ENCODE measurements at regions not wholly inside any gene's neighbourhood (a gene's known extent, or its start where the extent isn't known, plus 50 kb on each side); places are given as distances from the start of the nearest gene placed in this dataset.
"Not testable (repeated sequence)": the region's sequence is repeated elsewhere in the genome, so short reads cannot be mapped to it uniquely, and the experiment has no call there.

DNA sequence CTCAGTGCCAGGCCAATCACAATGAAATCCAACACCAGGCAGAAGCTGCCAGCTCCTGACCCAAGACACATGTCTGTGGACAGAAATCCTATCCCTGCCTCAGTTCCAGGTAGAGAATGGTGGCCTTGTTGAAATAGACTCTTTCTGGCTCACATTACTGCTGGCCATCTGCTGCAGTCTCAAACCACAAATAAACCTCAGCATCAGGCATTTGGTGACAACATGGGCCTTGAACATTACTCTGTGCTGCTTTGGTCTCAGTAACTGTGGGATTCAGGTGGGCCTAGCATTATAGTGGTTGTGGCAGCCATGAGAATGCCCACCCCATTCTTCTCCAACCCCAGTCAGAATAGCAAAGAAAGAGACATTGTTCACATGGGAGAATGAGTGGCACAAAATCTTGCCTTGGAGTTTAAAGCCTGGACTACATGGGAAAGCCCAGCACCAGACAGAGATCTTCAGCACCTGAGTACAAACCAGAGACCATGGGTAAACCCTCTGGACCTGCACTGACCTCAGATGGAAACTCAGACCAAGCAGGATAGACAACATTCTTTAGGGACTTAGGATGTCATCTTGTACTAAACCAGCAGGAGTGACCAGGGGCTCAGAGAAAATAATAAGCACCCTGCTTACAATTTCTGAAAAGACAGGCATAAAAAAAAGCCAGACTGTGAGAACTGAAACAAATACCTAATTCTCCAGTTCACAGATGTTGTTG lies 50.4 kb upstream of the TRAM1L1 start:
- Histone ChIP-seq H4K91ac (ENCODE audit: low read length) (no peak overlapping the region), H3K18ac (ENCODE audit: low read depth in 1 of 2, low read length in 2 of 2) (peak overlapping the region; percentile 8 to 60), H3K14ac (ENCODE audit: low read length in 2 of 2) (no peak overlapping the region), H3K79me1 (replicated peaks; ENCODE audit: low read length, poor library complexity, severe bottlenecking) (no peaks in the 10 kb centered on the region), H3K9ac (ENCODE audit: low read length) (no peak overlapping the region), H3K4me2 (ENCODE audit: low read length, poor library complexity, severe bottlenecking) (no peak overlapping the region), H3K4me3 (ENCODE audit: insufficient read depth in 1 of 2, low read depth in 1 of 2, low read length in 2 of 2) (no peak overlapping the region), H2BK5ac (ENCODE audit: low read depth, low read length, poor library complexity, severe bottlenecking) (peak overlapping the region; percentile 22), H2BK120ac (ENCODE audit: low read depth, low read length) (no peak overlapping the region), H3K27me3 (ENCODE audit: control insufficient read depth in 1 of 2, insufficient read depth in 1 of 2, low read length in 2 of 2) (no peaks in the 10 kb centered on the region), H3K36me3 (ENCODE audit: control insufficient read depth in 1 of 2, insufficient read depth in 2 of 2, low read depth in 1 of 2, low read length in 2 of 2) (no peaks in the 10 kb centered on the region), H3K4ac (ENCODE audit: low read depth in 1 of 2, low read length in 2 of 2) (peak overlapping the region in 1 of 2 experiments; percentile 43), H2BK12ac (ENCODE audit: low read length in 2 of 2) (peak overlapping the region in 1 of 2 experiments; percentile 90), H3K4me1 (ENCODE audit: control insufficient read depth, insufficient read depth, low read depth, low read length) (peaks cover 4% of the 10 kb centered on the region), H4K8ac (ENCODE audit: low read length) (no peak overlapping the region), H3K27ac (ENCODE audit: low read length, poor library complexity, severe bottlenecking) (no peak overlapping the region), H2BK15ac (ENCODE audit: low read depth, poor library complexity, severe bottlenecking) (no peak overlapping the region), H3K23ac (ENCODE audit: low read length in 2 of 2) (no peak overlapping the region), H3K9me3 (ENCODE audit: control insufficient read depth, low read length) (peaks cover 8% of the 10 kb centered on the region), H2AFZ (ENCODE audit: low read depth, low read length) (peak overlapping the region; percentile 49), H2AK5ac (ENCODE audit: low read length, severe bottlenecking) (peak overlapping the region; percentile 23)
- DNase-seq = peak; percentile 20

DNA sequence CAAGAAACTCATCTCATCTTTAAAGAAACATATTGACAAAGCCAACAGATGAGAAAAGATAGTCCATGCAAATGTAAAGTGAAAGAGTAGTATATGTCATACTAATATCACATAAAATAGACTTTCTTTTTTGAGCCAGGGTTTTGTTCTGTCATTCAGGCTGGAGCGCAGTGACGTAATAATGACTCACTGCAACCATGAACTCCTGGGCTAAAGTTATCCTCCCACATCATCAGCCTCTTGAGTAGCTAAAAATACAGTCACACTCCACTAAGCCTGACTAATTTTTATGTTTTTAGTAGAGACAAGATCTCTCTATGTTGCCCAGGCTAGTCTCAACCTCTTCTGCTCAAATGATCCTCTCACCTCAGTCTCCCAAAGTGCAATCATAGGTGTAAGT lies 51.8 kb upstream of the TRAM1L1 start:
- Histone ChIP-seq H3K27ac (ENCODE audit: low read length, poor library complexity, severe bottlenecking) (no peak overlapping the region), H4K8ac (ENCODE audit: low read length) (no peak overlapping the region), H2BK5ac (ENCODE audit: low read depth, low read length, poor library complexity, severe bottlenecking) (no peak overlapping the region), H3K79me1 (replicated peaks; ENCODE audit: low read length, poor library complexity, severe bottlenecking) (no peaks in the 10 kb centered on the region), H3K4me3 (ENCODE audit: insufficient read depth in 1 of 2, low read depth in 1 of 2, low read length in 2 of 2) (no peak overlapping the region), H3K4me1 (ENCODE audit: control insufficient read depth, insufficient read depth, low read depth, low read length) (peaks cover 4% of the 10 kb centered on the region), H4K91ac (ENCODE audit: low read length) (no peak overlapping the region), H3K27me3 (ENCODE audit: control insufficient read depth in 1 of 2, insufficient read depth in 1 of 2, low read length in 2 of 2) (no peaks in the 10 kb centered on the region), H3K9ac (ENCODE audit: low read length) (peak overlapping the region; percentile 43), H3K4me2 (ENCODE audit: low read length, poor library complexity, severe bottlenecking) (no peak overlapping the region), H2AK5ac (ENCODE audit: low read length, severe bottlenecking) (no peak overlapping the region), H2BK15ac (ENCODE audit: low read depth, poor library complexity, severe bottlenecking) (no peak overlapping the region), H3K18ac (ENCODE audit: low read depth in 1 of 2, low read length in 2 of 2) (no peak overlapping the region), H2AFZ (ENCODE audit: low read depth, low read length) (no peak overlapping the region), H3K14ac (ENCODE audit: low read length in 2 of 2) (no peak overlapping the region), H2BK120ac (ENCODE audit: low read depth, low read length) (no peak overlapping the region), H2BK12ac (ENCODE audit: low read length in 2 of 2) (no peak overlapping the region), H3K36me3 (ENCODE audit: control insufficient read depth in 1 of 2, insufficient read depth in 2 of 2, low read depth in 1 of 2, low read length in 2 of 2) (no peaks in the 10 kb centered on the region), H3K9me3 (ENCODE audit: control insufficient read depth, low read length) (peaks cover 8% of the 10 kb centered on the region), H3K23ac (ENCODE audit: low read length in 2 of 2) (no peak overlapping the region), H3K4ac (ENCODE audit: low read depth in 1 of 2, low read length in 2 of 2) (no peak overlapping the region)
- peak; percentile 94 for DNase-seq
- WGBS = 11% methylated on average over 2 of the region's 2 CpGs

DNA sequence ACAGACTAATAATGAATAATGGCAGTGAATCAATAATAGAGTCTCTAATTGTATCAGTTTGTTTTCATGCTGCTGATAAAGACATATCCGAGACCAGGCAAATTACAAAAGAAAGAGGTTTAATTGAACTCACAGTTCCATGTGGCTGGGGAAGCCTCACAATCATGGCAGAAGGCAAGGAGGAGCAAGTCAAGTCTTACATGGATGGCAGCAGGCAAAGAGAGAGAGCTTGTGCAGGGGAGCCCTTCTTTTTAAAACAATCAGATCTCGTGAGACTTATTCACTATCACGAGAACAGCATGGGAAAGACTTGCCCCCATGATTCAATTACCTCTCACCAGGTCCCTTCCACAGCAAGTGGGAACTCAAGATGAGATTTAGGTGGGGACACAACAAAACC lies 53.4 kb upstream of the TRAM1L1 start:
- H3K27ac ChIP-seq (ENCODE audit: low read length, poor library complexity, severe bottlenecking); H3K27me3 ChIP-seq (ENCODE audit: control insufficient read depth in 1 of 2, insufficient read depth in 1 of 2, low read length in 2 of 2); H3K4me3 ChIP-seq (ENCODE audit: insufficient read depth in 1 of 2, low read depth in 1 of 2, low read length in 2 of 2); DNase-seq; H3K18ac ChIP-seq (ENCODE audit: low read depth in 1 of 2, low read length in 2 of 2); H3K9me3 ChIP-seq (ENCODE audit: control insufficient read depth, low read length); H2AK5ac ChIP-seq (ENCODE audit: low read length, severe bottlenecking); H3K79me1 ChIP-seq (replicated peaks; ENCODE audit: low read length, poor library complexity, severe bottlenecking); H2AFZ ChIP-seq (ENCODE audit: low read depth, low read length); H2BK5ac ChIP-seq (ENCODE audit: low read depth, low read length, poor library complexity, severe bottlenecking); H3K9ac ChIP-seq (ENCODE audit: low read length); H2BK15ac ChIP-seq (ENCODE audit: low read depth, poor library complexity, severe bottlenecking); H2BK12ac ChIP-seq (ENCODE audit: low read length in 2 of 2); H4K8ac ChIP-seq (ENCODE audit: low read length); H3K14ac ChIP-seq (ENCODE audit: low read length in 2 of 2); H3K4me1 ChIP-seq (ENCODE audit: control insufficient read depth, insufficient read depth, low read depth, low read length); H3K36me3 ChIP-seq (ENCODE audit: control insufficient read depth in 1 of 2, insufficient read depth in 2 of 2, low read depth in 1 of 2, low read length in 2 of 2); H3K4ac ChIP-seq (ENCODE audit: low read depth in 1 of 2, low read length in 2 of 2); H2BK120ac ChIP-seq (ENCODE audit: low read depth, low read length); H4K91ac ChIP-seq (ENCODE audit: low read length); H3K4me2 ChIP-seq (ENCODE audit: low read length, poor library complexity, severe bottlenecking); H3K23ac ChIP-seq (ENCODE audit: low read length in 2 of 2): not testable (repeated sequence)
- WGBS = 91% methylated on average over 3 of the region's 3 CpGs

DNA sequence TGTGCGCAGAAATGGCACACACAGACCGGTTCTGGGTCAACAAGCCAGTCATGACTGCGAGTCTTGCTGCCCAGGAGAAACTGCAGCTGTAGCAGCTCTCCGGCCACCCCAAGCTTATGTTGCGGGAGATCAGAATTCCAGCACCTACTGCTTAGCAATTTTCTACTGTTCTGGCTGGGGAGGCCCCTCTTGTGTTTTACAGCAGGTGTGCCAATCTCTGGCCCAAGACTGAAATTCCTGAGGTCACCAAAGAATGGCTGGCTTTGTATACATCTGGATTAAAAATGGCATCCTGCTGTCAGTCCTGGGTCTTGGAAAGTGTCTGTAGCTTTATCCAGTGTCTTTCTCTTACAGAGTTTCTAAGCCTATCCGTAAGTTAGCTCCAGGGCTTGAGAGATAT lies 68.9 kb upstream of the TRAM1L1 start:
- no peaks in the 10 kb centered on the region for H3K79me1 ChIP-seq (replicated peaks; ENCODE audit: low read length, poor library complexity, severe bottlenecking)
- no peak overlapping the region for H3K9ac ChIP-seq (ENCODE audit: low read length)
- H2BK12ac ChIP-seq (ENCODE audit: low read length in 2 of 2) = no peak overlapping the region
- H3K36me3 ChIP-seq (ENCODE audit: control insufficient read depth in 1 of 2, insufficient read depth in 2 of 2, low read depth in 1 of 2, low read length in 2 of 2) = no peaks in the 10 kb centered on the region
- no peak overlapping the region for H3K4me3 ChIP-seq (ENCODE audit: insufficient read depth in 1 of 2, low read depth in 1 of 2, low read length in 2 of 2)
- H4K91ac ChIP-seq (ENCODE audit: low read length) = no peak overlapping the region
- no peak for DNase-seq
- peak overlapping the region in 1 of 2 experiments; percentile 49 for H3K18ac ChIP-seq (ENCODE audit: low read depth in 1 of 2, low read length in 2 of 2)
- H2BK15ac ChIP-seq (ENCODE audit: low read depth, poor library complexity, severe bottlenecking) = no peak overlapping the region
- no peak overlapping the region for H3K4ac ChIP-seq (ENCODE audit: low read depth in 1 of 2, low read length in 2 of 2)
- no peak overlapping the region for H3K27ac ChIP-seq (ENCODE audit: low read length, poor library complexity, severe bottlenecking)
- H2BK120ac ChIP-seq (ENCODE audit: low read depth, low read length) = no peak overlapping the region
- H3K9me3 ChIP-seq (ENCODE audit: control insufficient read depth, low read length) = peaks cover 8% of the 10 kb centered on the region
- peaks cover 4% of the 10 kb centered on the region for H3K4me1 ChIP-seq (ENCODE audit: control insufficient read depth, insufficient read depth, low read depth, low read length)
- H4K8ac ChIP-seq (ENCODE audit: low read length) = no peak overlapping the region
- H3K4me2 ChIP-seq (ENCODE audit: low read length, poor library complexity, severe bottlenecking) = no peak overlapping the region
- WGBS = 98% methylated on average over 6 of the region's 6 CpGs
- no peak overlapping the region for H2BK5ac ChIP-seq (ENCODE audit: low read depth, low read length, poor library complexity, severe bottlenecking)
- H3K27me3 ChIP-seq (ENCODE audit: control insufficient read depth in 1 of 2, insufficient read depth in 1 of 2, low read length in 2 of 2) = no peaks in the 10 kb centered on the region
- no peak overlapping the region for H3K23ac ChIP-seq (ENCODE audit: low read length in 2 of 2)
- H2AK5ac ChIP-seq (ENCODE audit: low read length, severe bottlenecking) = no peak overlapping the region
- H2AFZ ChIP-seq (ENCODE audit: low read depth, low read length) = no peak overlapping the region
- peak overlapping the region in 1 of 2 experiments; percentile 90 for H3K14ac ChIP-seq (ENCODE audit: low read length in 2 of 2)
